Trophoblast cell (in vitro differentiated cells and primary cell): ENCODE measurements at regions not wholly inside any gene's neighbourhood (a gene's known extent, or its start where the extent isn't known, plus 50 kb on each side); places are given as distances from the start of the nearest gene placed in this dataset.
A peak's percentile ranks its signal among the peaks of the same experiment; 100 is the strongest.

Source experiments
- DNase-seq, 2 donors: peaks; one replicate each; pipeline ENCODE4 v3.0.0-alpha.2; 2016
- H2AFZ ChIP-seq: 2 replicates; pipeline ENCODE4 v1.6.1; 2013; ENCODE audit warnings: low read length, moderate library complexity, mild to moderate bottlenecking; ENCODE audit not compliant: insufficient read depth, poor library complexity
- H2AK5ac ChIP-seq: 2 replicates; pipeline ENCODE4 v1.6.1; 2013; ENCODE audit warnings: mild to moderate bottlenecking, low read length
- H2BK120ac ChIP-seq: 2 replicates; pipeline ENCODE4 v1.6.1; 2013; ENCODE audit warnings: low read length, mild to moderate bottlenecking, moderate library complexity; ENCODE audit not compliant: insufficient read depth, poor library complexity
- H2BK12ac ChIP-seq: 2 replicates; pipeline ENCODE4 v1.6.1; 2013; ENCODE audit warnings: mild to moderate bottlenecking, low read length, moderate library complexity
- H2BK5ac ChIP-seq: 2 replicates; pipeline ENCODE4 v1.6.1; 2013; ENCODE audit warnings: low read length, low read depth, moderate library complexity, mild to moderate bottlenecking; ENCODE audit not compliant: poor library complexity
- H3K14ac ChIP-seq: 2 replicates; pipeline ENCODE4 v1.6.1; 2013; ENCODE audit warnings: mild to moderate bottlenecking, low read length
- H3K18ac ChIP-seq: 2 replicates; pipeline ENCODE4 v1.6.1; 2013; ENCODE audit warnings: mild to moderate bottlenecking, low read length
- H3K23ac ChIP-seq: 2 replicates; pipeline ENCODE4 v1.6.1; 2013; ENCODE audit warnings: low read length
- H3K27ac ChIP-seq: 2 replicates; pipeline ENCODE4 v1.5.1; 2013; ENCODE audit warnings: low read depth, mild to moderate bottlenecking, inconsistent platforms, low read length, moderate library complexity
- H3K27me3 ChIP-seq: 2 replicates; pipeline ENCODE4 v1.6.1; 2013; ENCODE audit warnings: inconsistent platforms, mild to moderate bottlenecking, low read length, moderate library complexity; ENCODE audit not compliant: insufficient read depth
- H3K36me3 ChIP-seq, 2 experiments: 1 replicate in 1 of 2; 2 replicates in 1 of 2; pipeline ENCODE4 v1.6.1; 2013; ENCODE audit warnings: low read length in 2 of 2, mild to moderate bottlenecking in 2 of 2, moderate library complexity in 1 of 2; ENCODE audit not compliant: insufficient read depth in 2 of 2, control insufficient read depth in 1 of 2
- H3K4ac ChIP-seq: 2 replicates; pipeline ENCODE4 v1.6.1; 2013; ENCODE audit warnings: low read depth, mild to moderate bottlenecking, low read length, moderate library complexity
- H3K4me1 ChIP-seq, 2 experiments: 1 replicate in 1 of 2; 2 replicates in 1 of 2; pipeline ENCODE4 v1.6.1; 2013; ENCODE audit warnings: low read length in 2 of 2, mild to moderate bottlenecking in 2 of 2, moderate library complexity in 1 of 2; ENCODE audit not compliant: insufficient read depth in 2 of 2, control insufficient read depth in 1 of 2
- H3K4me2 ChIP-seq: 2 replicates; pipeline ENCODE4 v1.6.1; 2013; ENCODE audit warnings: inconsistent platforms, mild to moderate bottlenecking, low read length, moderate library complexity
- H3K4me3 ChIP-seq: 2 replicates; pipeline ENCODE4 v1.5.1; 2013; ENCODE audit warnings: mild to moderate bottlenecking, low read depth, low read length, inconsistent platforms
- H3K79me1 ChIP-seq: one replicate; pipeline ENCODE4 v1.6.1; 2013; ENCODE audit warnings: low read length
- H3K79me2 ChIP-seq: 2 replicates; pipeline ENCODE4 v1.6.1; 2013; ENCODE audit warnings: low read length, mild to moderate bottlenecking; ENCODE audit not compliant: control insufficient read depth, insufficient read depth, poor library complexity
- H3K9ac ChIP-seq: 2 replicates; pipeline ENCODE4 v1.6.1; 2013; ENCODE audit warnings: mild to moderate bottlenecking, low read length
- H3K9me3 ChIP-seq: 2 replicates; pipeline ENCODE4 v1.6.1; 2013; ENCODE audit warnings: low read depth, mild to moderate bottlenecking, control low read depth, inconsistent platforms, low read length; ENCODE audit not compliant: insufficient read depth
- H4K12ac ChIP-seq: 2 replicates; pipeline ENCODE4 v1.6.1; 2013; ENCODE audit warnings: low read depth, mild to moderate bottlenecking, low read length, moderate library complexity
- H4K8ac ChIP-seq: 2 replicates; pipeline ENCODE4 v1.6.1; 2013; ENCODE audit warnings: low read depth, mild to moderate bottlenecking, low read length, moderate library complexity
- H4K91ac ChIP-seq: one replicate; pipeline ENCODE4 v1.6.1; 2013; ENCODE audit warnings: low read depth, mild to moderate bottlenecking, low read length, moderate library complexity
- WGBS: extraction: QIAGEN DNeasy Blood & Tissue Kit; methylation state at CpG from one replicate; pipeline ENCODE4 v1.1.7; 2013; ENCODE audit warnings: missing lambda C conversion rate; ENCODE audit not compliant: insufficient read length, insufficient coverage; ENCODE audit errors: extremely low coverage; 5-methylcytosine and 5-hydroxymethylcytosine counted together

GRCh38 chr2:198490748-198491147 lies 686.4 kb downstream of the PLCL1 start:
- Histone ChIP-seq H3K79me2 (no peaks in the 10 kb centered on the region), H2BK5ac (no peak overlapping the region), H2BK12ac (no peak overlapping the region), H3K4me3 (no peak overlapping the region), H3K14ac (no peak overlapping the region), H4K8ac (no peak overlapping the region), H3K4me1 (no peaks in the 10 kb centered on the region), H4K12ac (no peak overlapping the region), H3K27me3 (no peaks in the 10 kb centered on the region), H3K9me3 (no peaks in the 10 kb centered on the region), H3K27ac (no peak overlapping the region), H3K79me1 (no peaks in the 10 kb centered on the region), H2BK120ac (no peak overlapping the region), H3K4me2 (no peak overlapping the region), H4K91ac (no peak overlapping the region), H3K9ac (no peak overlapping the region), H2AFZ (no peak overlapping the region), H2AK5ac (no peak overlapping the region), H3K18ac (no peak overlapping the region), H3K36me3 (no peaks in the 10 kb centered on the region), H3K4ac (no peak overlapping the region), H3K23ac (no peak overlapping the region)
- DNase-seq = peak in 1 of 2 donors; percentile 24
- no CpG with 5 or more reads among the region's 2 CpGs for WGBS

GRCh38 chr2:198488964-198489363 lies 684.6 kb downstream of the PLCL1 start:
- Histone ChIP-seq H3K27ac (no peak overlapping the region), H3K9me3 (no peaks in the 10 kb centered on the region), H2AFZ (no peak overlapping the region)

GRCh38 chr2:198483051-198483450 lies 678.7 kb downstream of the PLCL1 start:
- H3K4me1 ChIP-seq = no peaks in the 10 kb centered on the region
- no CpG with 5 or more reads among the region's 2 CpGs for WGBS
- H2BK120ac ChIP-seq = no peak overlapping the region
- H3K79me1 ChIP-seq = no peaks in the 10 kb centered on the region
- H3K18ac ChIP-seq = no peak overlapping the region
- no peak for DNase-seq
- H2AK5ac ChIP-seq = no peak overlapping the region
- no peak overlapping the region for H4K8ac ChIP-seq
- no peak overlapping the region for H2AFZ ChIP-seq
- no peak overlapping the region for H2BK5ac ChIP-seq
- H3K4ac ChIP-seq = no peak overlapping the region
- H3K27ac ChIP-seq = no peak overlapping the region
- H3K9ac ChIP-seq = no peak overlapping the region
- H3K27me3 ChIP-seq = no peaks in the 10 kb centered on the region
- no peaks in the 10 kb centered on the region for H3K9me3 ChIP-seq
- H4K91ac ChIP-seq = no peak overlapping the region
- H3K36me3 ChIP-seq = no peaks in the 10 kb centered on the region
- H3K23ac ChIP-seq = no peak overlapping the region
- H4K12ac ChIP-seq = no peak overlapping the region
- no peak overlapping the region for H3K4me2 ChIP-seq
- no peak overlapping the region for H3K4me3 ChIP-seq
- no peaks in the 10 kb centered on the region for H3K79me2 ChIP-seq
- no peak overlapping the region for H3K14ac ChIP-seq
- no peak overlapping the region for H2BK12ac ChIP-seq

More at GRCh38 chr2:198488964-198489363, 684.6 kb downstream of the PLCL1 start:
- Histone ChIP-seq H2BK12ac (no peak overlapping the region), H2BK120ac (no peak overlapping the region), H4K91ac (no peak overlapping the region), H3K79me1 (no peaks in the 10 kb centered on the region), H3K4me2 (no peak overlapping the region), H2AK5ac (no peak overlapping the region), H3K14ac (no peak overlapping the region), H2BK5ac (no peak overlapping the region), H4K8ac (no peak overlapping the region), H3K79me2 (no peaks in the 10 kb centered on the region), H3K4me1 (no peaks in the 10 kb centered on the region), H3K4ac (no peak overlapping the region), H3K4me3 (no peak overlapping the region), H3K18ac (no peak overlapping the region), H4K12ac (no peak overlapping the region), H3K36me3 (no peaks in the 10 kb centered on the region), H3K27me3 (no peaks in the 10 kb centered on the region), H3K9ac (no peak overlapping the region), H3K23ac (no peak overlapping the region)
- no peak for DNase-seq

GRCh38 chr2:198479065-198479464 lies 674.7 kb downstream of the PLCL1 start:
- Histone ChIP-seq H2AK5ac (no peak overlapping the region), H3K4ac (no peak overlapping the region), H3K27me3 (no peaks in the 10 kb centered on the region), H2AFZ (no peak overlapping the region), H4K8ac (no peak overlapping the region), H4K91ac (no peak overlapping the region), H3K18ac (no peak overlapping the region), H3K9me3 (no peaks in the 10 kb centered on the region), H3K79me1 (no peaks in the 10 kb centered on the region), H3K9ac (no peak overlapping the region), H3K79me2 (no peaks in the 10 kb centered on the region), H3K14ac (no peak overlapping the region), H3K36me3 (no peaks in the 10 kb centered on the region), H3K27ac (no peak overlapping the region), H2BK120ac (no peak overlapping the region), H3K4me1 (no peaks in the 10 kb centered on the region), H2BK12ac (no peak overlapping the region), H3K23ac (no peak overlapping the region), H3K4me3 (no peak overlapping the region), H3K4me2 (no peak overlapping the region), H4K12ac (no peak overlapping the region), H2BK5ac (no peak overlapping the region)
- no CpG with 5 or more reads among the region's 2 CpGs for WGBS
- no peak for DNase-seq
